AG09319 (cell line): ENCODE measurements at regions not wholly inside any gene's neighbourhood (a gene's known extent, or its start where the extent isn't known, plus 50 kb on each side); places are given as distances from the start of the nearest gene placed in this dataset.

ENCODE experiments used
- DNase-seq: peaks from one replicate; pipeline ENCODE4 v3.0.0-alpha.2; 2010; ENCODE audit warnings: low read depth; ENCODE audit errors: extremely low read depth
- CTCF ChIP-seq: IDR thresholded peaks from 2 replicates; pipeline ENCODE4 v1.5.1; 2011; ENCODE audit warnings: low read depth, mild to moderate bottlenecking, inconsistent platforms, low read length, moderate library complexity

GRCh38 chr11:88415495-88415894 is 78.0 kb upstream of the CTSC start:
- TF ChIP-seq CTCF = no peak
- DNase-seq = no peak

- TF ChIP-seq CTCF = no peak
- DNase-seq = no peak
Observed at GRCh38 chr11:88414981-88415413, 77.5 kb upstream of the CTSC start.

- no peak for TF ChIP-seq CTCF
- DNase-seq = no peak
Observed at GRCh38 chr11:88414385-88414861, 76.9 kb upstream of the CTSC start.

- TF ChIP-seq CTCF = no peak
Observed at GRCh38 chr11:88411265-88411664, 73.7 kb upstream of the CTSC start.

GRCh38 chr11:88410656-88411055 is 73.1 kb upstream of the CTSC start:
- no peak for DNase-seq
- no peak for TF ChIP-seq CTCF

More at GRCh38 chr11:88411265-88411664, 73.7 kb upstream of the CTSC start:
- peak; percentile 38 for DNase-seq

- DNase-seq = no peak
- TF ChIP-seq CTCF = no peak
Observed at GRCh38 chr11:88410056-88410455, 72.5 kb upstream of the CTSC start.

GRCh38 chr11:88406876-88407275 is 69.3 kb upstream of the CTSC start:
- TF ChIP-seq CTCF = no peak

More at GRCh38 chr11:88406876-88407275, 69.3 kb upstream of the CTSC start:
- no peak for DNase-seq
